ENCODE measurements at regions not wholly inside any gene's neighbourhood (a gene's known extent, or its start where the extent isn't known, plus 50 kb on each side); places are given as distances from the start of the nearest gene placed in this dataset.

DNA sequence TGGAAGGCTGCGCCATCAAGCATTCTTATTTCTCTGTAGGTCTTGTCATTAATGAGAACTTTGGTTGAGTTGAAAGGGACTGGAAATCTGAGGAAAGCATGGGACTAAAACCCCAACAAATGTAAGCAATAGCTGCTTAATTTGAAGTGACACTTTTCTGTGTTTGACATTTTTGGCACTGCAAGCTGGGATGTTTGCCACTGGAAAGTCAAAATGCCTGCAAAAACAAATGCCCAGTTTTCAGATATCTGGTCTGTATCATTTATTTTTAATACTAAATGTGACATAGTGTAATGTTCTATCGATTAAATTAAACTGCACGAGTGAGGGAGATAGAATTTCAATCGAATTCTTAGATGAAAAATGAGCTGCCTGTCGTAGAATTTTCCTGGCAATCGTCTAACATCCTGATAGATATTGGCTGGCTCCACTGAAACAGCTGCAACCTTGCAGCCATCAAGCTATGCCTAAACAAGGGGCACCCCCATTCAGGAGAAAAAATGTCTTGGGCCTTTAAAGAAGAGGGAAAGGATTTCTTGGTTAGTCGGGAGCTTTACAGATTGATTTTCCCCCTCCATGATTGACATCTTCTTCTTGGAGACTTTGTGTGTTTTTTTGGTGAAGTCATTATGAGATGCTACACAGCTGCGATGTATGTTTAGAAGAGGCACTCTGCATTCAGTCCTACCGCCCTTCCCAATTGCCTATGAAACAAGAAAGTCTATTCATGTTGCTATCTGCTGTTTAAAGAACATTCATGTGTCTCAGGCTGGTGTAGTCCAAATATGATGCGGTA, 316.7 kb upstream of the TBL1XR1 start:
- DNase-seq (ENCODE audit: extremely low read depth in 1 of 11, low read depth in 9 of 11, low spot score in 4 of 11) = no peak

DNA sequence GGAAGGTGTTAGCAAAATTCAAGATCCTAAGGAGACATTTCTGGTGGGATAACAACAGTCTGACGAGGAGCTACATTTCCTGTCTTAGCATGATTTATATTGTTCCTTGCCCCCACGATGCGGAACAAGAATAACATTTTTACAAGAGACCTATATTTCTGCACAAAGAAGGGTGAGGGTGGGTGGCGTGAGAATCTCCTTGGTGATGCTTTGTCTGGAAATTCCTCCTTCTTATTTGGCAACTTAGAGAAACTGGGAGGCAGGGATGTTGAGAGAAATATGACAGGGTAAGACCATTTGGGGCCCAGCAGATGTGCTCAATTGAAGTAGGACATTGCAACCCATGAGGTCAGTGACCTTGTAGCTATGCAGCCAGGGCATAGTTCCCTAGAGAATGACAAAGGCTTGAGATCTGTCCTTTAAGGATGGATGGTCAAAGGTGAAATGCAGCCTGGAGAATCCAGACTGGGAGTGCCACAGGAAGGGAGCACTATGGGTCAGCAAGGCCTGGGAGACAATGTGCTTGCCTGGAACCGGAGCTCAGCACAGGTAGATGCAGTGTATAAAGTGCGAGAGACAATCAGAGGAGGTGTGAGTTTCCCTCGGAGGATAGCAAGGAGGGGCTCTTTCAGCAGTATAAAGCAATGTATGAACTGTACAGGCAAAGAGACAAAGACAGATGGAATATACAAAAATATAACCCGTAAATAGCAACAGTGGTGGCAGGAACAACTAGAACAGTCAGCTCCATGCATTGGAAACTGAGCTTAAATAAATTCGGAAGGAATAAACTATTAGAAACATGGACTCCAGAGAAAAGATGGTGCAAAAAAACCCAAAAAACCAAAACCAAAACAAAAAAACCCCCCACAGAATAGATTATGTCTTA, 317.6 kb upstream of the TBL1XR1 start:
- DNase-seq (ENCODE audit: extremely low read depth in 1 of 11, low read depth in 9 of 11, low spot score in 4 of 11) = no peak

DNA sequence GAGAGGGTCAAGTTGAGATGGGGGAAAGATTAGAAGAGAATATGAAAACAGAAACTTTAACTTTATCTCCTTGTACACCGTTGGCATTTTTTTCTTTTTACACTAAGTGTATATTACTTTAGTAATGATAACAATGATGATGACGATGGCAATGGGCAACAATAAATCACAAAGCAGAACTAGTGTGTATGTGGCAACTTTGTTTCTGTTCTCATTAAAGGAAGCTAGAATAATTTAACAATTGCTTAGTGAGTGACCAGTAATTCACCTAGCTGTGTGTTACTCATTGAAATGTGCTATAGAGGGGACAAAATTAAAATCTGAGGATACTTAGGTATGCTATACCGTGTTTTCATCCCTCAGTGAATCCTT, 318.5 kb upstream of the TBL1XR1 start:
- DNase-seq (ENCODE audit: extremely low read depth in 1 of 11, low read depth in 9 of 11, low spot score in 4 of 11) = no peak

DNA sequence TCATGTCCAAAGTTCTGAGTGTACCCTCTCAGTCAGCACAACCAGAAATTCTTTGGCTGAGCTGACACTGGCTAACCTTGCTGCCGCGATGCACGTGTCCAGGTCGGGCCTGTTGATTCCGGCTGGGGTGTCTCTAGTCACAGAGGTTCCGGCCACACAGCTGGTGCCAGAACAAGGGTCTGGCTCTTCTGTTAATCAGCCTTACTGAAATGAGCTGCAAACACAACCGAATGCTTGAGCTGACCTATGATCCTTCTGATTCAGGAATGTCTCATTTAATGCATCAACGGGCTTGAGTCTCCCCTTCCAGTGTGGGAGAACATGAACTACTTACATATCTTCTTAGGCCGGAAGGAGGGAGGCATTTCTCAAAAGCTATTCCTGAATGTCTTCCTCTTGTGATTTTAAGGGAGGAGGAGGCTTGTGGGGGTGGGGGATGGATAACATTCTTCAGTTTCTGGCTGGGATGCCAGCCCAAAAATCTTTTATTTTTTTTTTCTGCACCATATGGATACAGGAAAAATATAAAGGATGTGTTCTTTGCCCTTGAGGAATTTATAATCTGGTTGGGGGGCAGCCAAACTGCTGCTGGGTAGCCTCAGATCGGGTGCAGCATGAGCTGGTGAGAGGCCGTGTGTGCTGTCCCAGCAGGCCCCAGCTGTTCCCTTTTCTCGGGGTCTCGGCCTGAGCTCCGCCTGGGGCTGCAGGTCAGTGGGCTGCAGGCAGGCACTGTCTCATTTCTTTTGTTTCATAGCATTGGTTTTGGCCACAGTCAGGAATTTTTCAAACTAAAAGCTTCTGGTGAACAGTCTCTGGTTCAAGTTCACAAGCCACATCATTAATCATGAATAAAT, 319.1 kb upstream of the TBL1XR1 start:
- peak; percentile 69 to 95 (median 85) for DNase-seq (ENCODE audit: extremely low read depth in 1 of 11, low read depth in 9 of 11, low spot score in 4 of 11)

DNA sequence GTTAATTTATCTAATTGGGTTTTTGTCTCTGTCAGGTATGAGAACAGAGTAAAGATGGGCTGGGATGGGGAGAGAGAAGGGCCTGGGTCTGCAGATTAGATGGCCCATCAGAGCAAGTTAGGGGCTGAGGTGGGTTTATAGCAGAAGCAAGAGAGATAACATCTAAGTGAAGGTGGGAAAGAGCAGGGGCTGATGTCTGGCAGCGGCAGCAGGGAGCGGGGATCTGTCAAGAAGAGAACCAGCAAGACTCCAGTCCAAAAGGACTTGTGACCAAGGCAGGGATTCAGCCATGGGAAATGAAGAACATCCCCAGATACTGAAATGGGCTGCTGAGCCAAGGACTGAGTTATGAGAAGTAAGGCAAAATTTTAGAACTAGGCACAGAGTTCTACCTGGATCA, 320.6 kb upstream of the TBL1XR1 start:
- DNase-seq (ENCODE audit: extremely low read depth in 1 of 11, low read depth in 9 of 11, low spot score in 4 of 11) = no peak

DNA sequence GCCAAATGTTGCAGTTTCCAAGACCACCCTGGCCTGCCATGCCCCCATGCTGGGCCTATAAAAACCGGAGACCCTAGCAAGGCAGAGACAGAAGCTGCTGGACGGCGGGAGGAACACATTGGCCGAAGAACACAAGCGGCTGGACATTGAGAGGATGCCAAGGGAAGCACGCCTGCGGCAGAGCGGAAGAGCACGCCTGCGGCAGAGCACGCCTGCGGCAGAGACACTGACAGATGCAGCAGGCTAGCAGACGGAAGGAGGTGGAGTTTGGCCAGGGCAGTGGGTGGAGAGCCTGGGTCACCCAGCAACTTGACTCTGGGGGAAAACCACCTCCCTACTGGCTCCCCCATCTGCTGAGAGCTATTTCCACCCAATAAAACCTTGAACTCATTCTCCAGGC, 322.3 kb upstream of the TBL1XR1 start:
- no peak for DNase-seq (ENCODE audit: extremely low read depth in 1 of 11, low read depth in 9 of 11, low spot score in 4 of 11)

DNA sequence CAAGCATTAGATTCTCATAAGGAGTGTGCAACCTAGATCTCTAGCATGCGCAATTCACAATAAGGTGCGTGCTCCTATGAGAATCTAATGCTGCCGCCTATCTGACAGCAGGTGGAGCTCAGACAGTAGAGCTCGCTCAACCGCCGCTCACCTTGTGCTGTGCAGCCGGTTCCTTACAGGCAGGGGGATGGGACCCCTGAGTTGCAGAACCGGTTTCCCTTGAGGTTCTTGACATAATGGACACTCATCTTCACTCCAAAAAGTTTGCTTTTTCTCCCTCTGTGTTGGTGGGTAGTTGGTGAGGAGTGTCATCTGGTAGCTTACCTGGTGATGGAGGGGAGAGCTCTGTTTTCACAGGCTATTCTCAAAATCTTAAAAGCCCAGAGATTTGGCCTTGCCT, 324.0 kb upstream of the TBL1XR1 start:
- DNase-seq (ENCODE audit: extremely low read depth in 1 of 11, low read depth in 9 of 11, low spot score in 4 of 11) = peak in 1 of 11 donors; percentile 60

DNA sequence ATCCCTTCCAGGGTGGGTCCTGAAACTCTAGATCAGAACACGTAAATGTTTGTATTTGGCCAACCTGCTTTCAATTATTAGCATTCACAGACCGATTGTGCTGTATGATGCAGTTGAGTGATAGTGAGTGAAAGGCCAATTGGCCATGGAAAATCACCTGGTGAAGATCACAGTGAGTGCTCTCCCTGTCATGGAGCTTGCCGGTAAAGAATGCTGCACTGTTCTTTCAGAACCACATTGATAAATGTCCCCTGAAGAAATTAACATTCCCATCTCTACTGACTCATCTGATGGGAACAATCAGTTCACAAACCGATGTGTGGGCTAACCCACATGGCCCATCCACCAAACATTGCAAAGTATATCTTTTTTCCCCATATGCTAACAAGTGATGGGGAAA, 324.8 kb upstream of the TBL1XR1 start:
- DNase-seq (ENCODE audit: extremely low read depth in 1 of 11, low read depth in 9 of 11, low spot score in 4 of 11) = no peak

DNA sequence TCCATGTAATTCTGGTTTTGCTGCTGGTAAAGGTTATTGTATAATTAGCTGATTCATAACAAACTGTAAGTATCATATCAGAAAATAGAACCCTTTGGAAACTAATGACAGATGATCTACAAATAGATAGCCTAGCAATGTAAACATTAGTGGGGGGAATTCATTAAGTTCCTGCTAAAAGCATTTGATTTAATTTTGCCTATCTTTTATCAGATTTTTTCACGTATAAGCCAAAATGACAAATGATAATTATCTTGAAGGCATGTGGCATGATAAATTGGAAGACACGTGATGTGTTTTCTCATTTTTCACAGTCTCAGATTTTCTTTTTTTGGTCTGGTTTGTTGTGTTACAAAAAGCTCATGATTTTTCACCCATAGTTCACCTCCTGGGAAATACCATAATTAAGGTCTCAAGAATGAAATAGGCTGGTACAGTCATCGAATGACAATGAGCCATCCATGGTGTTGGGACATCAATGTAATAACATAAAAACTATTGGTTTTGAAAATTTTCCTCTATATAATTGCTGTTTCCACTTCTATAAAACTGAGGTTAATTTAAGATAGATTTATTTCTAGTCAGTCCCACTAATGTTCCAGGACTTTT, 325.9 kb upstream of the TBL1XR1 start:
- DNase-seq (ENCODE audit: extremely low read depth in 1 of 11, low read depth in 9 of 11, low spot score in 4 of 11) = no peak

DNA sequence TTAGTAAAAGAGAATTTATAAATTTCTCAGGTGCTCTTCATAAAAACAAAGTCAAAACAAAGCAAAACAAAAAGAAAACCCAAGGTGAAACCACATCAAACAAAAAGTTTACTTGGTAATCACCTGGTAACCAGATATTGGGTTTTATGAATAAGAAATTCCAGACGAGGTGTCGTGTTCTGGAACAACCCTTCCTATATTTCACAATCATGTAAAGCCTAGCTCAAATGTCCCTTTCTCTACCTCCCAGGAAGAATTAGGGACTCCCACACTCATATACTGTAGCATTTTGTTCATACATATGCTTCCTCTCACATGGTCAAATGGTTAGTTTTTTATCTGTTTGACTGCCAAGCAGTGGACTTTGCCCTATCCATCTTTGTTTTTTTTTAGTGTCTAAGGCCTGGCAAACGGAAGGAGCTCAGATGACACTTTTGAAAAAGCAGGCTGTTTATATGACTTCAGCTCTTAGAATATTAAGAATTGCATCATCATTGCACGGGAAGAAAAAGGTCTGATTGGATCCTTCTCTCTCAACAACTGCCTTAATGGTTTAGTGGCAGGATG, 326.7 kb upstream of the TBL1XR1 start:
- no peak for DNase-seq (ENCODE audit: extremely low read depth in 1 of 11, low read depth in 9 of 11, low spot score in 4 of 11)

DNA sequence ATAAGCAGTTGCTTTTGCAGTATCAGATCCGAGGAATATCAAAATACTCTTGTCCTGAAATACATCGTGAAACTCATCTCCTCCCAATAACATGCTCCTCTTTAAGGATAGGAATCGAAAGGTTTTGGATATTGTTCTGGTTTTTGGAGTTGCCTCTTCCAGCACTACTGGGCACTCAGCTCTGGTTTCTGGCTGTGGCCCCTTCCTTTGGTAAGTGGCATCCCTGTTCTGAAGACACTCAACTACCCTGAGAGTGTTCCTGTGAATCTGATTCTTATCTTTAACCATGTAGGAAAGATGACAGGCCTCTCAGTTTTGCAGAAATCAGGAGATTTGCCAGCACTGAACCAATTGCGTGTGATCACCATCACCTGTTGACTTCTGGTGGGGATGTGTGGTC, 327.5 kb upstream of the TBL1XR1 start:
- no peak for DNase-seq (ENCODE audit: extremely low read depth in 1 of 11, low read depth in 9 of 11, low spot score in 4 of 11)

DNA sequence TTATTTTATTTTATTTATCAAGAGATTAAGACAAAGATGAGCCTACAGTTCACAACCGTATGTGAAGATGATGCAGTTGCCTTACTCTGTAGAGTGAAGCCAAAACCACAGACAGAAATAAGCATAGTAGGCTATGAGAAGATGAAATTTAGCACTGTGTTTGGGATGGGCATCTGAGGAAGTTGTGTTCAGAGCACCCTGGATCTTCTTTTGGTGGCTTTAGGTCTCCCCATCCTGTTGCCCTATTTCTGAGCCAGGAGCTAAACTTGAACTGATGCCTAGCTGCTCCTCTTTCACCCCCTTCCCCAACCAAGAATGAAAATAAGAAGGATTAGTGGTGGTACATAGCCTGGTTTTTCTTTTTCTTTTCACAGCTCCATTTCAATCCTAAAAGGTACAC, 328.1 kb upstream of the TBL1XR1 start:
- no peak for DNase-seq (ENCODE audit: extremely low read depth in 1 of 11, low read depth in 9 of 11, low spot score in 4 of 11)

DNA sequence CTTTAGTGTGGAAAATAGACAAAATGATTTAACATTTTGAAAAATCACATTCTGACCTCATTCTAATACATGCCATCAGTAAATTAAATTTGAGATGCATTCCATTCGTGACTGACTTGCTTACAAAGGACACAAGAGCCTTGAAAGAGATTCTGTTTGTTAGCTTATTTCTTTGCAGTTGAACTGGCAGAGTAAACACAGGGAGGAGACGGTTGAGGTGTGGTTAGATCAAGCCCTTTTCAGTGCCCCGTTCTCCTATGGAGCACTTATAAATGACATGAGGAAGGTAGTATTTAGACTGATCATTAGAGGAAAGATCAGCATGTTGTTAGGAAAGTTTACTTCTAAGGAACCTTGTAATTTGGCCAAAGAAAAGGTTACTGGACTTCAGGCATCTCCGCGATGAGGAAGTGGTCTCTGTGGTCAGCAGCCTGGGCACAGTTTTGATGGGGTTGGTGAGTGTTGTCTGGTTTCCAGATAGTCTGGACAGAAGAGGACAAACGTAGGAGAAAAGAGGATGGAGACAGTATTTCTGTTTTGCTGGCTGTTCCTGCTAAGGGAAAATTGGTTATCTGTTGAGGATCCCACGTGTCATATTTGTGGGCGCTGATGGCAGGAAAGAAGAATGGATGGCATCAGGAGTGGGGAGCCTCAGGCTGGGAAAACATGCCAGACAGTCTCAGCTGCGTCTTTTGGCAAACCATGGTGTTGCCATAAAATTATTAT, 328.9 kb upstream of the TBL1XR1 start:
- DNase-seq (ENCODE audit: extremely low read depth in 1 of 11, low read depth in 9 of 11, low spot score in 4 of 11) = no peak

DNA sequence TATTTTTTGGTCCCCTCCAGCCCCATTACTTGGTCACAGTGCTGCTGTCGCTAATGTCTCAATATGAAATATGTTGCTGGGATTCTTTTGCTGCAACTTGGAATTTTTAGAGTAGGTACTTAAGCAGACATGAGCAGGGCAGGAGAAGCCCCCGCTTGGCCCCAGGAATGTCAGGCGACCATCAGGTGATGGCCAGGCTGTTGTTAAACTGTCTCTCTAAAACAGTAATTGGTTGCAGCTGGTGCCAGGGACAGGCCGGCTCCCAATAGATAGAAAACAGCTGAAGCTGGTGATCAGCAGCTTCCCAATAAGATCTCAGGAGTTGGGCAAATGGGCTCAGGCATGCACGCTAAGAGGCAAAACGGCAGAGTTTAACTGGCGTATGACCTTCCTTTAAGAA, 329.9 kb upstream of the TBL1XR1 start:
- DNase-seq (ENCODE audit: extremely low read depth in 1 of 11, low read depth in 9 of 11, low spot score in 4 of 11) = no peak

DNA sequence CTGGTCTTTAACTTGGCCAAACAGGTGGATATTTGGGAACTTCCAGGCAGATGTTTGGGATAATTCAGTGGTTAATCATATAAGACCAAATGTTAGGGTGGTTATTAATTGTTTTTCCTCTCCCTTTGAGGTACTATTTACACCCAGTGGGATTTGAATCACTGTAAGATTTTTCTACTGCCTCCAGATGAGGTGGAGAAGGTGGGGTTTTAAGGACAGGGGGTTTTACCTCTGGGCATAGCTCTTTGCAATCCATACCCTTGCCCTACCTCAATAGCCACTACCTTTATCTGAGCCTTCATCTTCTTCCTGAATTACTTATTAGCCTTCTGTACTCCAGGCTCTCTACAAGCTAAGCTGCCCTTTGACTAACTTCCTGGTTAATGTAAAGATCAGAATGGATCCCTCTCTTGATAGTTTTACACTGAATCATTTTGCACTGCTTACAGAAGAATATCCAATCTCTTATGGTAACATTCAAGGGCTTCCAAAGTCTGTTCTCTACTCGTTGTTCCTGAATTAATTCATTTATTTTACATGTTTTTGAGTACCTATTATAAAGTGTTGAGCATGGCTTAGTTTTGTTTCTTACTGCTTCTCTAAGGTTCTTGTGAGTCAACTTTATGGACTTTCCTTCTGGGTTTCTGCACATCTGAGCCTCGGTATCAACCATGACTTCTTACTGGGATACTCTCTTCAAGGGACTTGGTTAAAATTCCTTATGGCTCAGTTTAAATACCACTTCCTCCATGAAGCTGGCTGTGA, 331.2 kb upstream of the TBL1XR1 start:
- no peak for DNase-seq (ENCODE audit: extremely low read depth in 1 of 11, low read depth in 9 of 11, low spot score in 4 of 11)

DNA sequence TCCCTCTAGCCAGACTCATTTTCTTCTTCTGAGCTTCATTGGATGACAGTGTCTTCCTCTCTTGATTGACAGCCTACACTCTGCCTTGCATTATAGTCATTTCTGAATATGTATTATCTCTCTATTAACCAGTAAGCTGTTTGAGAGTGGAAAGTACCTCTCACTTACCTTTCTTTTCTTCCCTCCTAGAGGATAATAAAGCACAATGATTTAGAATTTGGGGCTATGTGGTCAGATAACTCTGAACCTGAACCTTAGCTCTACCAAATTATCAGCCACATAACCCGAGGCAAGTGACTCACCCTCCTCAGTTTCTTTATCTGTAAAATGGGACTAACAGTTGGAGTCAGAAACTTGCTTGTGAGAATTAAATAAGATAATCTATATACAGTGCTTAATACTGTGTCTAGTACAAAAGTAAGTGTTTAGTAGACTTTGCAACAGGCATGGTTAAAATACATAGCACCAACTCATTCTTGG, 331.8 kb upstream of the TBL1XR1 start:
- no peak for DNase-seq (ENCODE audit: extremely low read depth in 1 of 11, low read depth in 9 of 11, low spot score in 4 of 11)

DNA sequence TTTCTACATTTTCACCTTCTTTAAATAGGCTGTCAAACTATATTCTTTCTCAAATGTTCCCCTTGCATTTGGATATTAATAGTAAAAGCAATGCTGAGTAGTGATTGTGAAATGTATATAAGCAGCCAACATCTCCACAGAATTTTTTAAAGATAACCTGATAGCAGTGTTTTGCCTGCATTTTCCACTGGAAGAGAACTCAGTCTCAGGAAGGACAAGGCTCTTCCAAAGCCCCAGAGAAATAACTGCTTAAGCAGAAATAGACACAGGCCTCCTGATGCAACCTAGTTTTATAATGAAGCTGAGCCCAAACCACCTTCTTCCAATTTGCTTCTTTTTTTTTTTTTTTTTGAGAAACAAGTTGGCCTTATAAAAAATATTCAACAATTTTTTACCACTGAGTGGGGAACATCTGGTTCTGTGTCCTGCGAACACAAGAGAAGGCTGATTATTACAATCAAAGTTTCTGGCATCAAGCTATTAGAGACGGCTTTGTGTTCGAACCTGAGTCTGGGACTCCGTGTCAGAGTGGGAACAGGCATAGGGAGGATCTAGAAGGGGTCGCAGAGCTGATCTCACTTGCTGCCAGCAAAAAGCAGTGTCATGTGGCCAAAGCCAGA, 332.5 kb upstream of the TBL1XR1 start:
- DNase-seq (ENCODE audit: extremely low read depth in 1 of 11, low read depth in 9 of 11, low spot score in 4 of 11) = no peak

Data from renal cortex interstitium (tissue), 11 donors.